PFSK-1 (cell line): ENCODE measurements at regions not wholly inside any gene's neighbourhood (a gene's known extent, or its start where the extent isn't known, plus 50 kb on each side); places are given as distances from the start of the nearest gene placed in this dataset.

Source experiments
- FOXP2 ChIP-seq: optimal IDR thresholded peaks from 2 replicates; pipeline ENCODE3; 2011; ENCODE audit warnings: borderline replicate concordance, control low read depth, inconsistent platforms; ENCODE audit not compliant: insufficient read depth; ENCODE audit errors: extremely low read length, extremely low read depth
- POLR2AphosphoS5 ChIP-seq: IDR thresholded peaks from 2 replicates; pipeline ENCODE4 v1.6.1; 2012; ENCODE audit warnings: low read depth, mild to moderate bottlenecking, control low read depth, low read length, moderate library complexity
- REST ChIP-seq, 2 experiments: IDR thresholded peaks; 2 replicates each; pipeline versions ENCODE4 v1.6.1 to v1.8.0; 2011 to 2012; ENCODE audit warnings: low read depth in 2 of 2, low read length in 2 of 2, control low read depth in 1 of 2, inconsistent platforms in 1 of 2, mild to moderate bottlenecking in 1 of 2, moderate library complexity in 1 of 2; ENCODE audit not compliant: insufficient read depth in 1 of 2
- SIN3A ChIP-seq: IDR thresholded peaks from 2 replicates; pipeline ENCODE4 v1.6.1; 2012; ENCODE audit warnings: mild to moderate bottlenecking, low read length, moderate library complexity, borderline replicate concordance; ENCODE audit not compliant: insufficient read depth
- TAF1 ChIP-seq: IDR thresholded peaks from 2 replicates; pipeline ENCODE4 v1.6.1; 2012; ENCODE audit warnings: low read length, control low read depth, borderline replicate concordance; ENCODE audit not compliant: insufficient read depth

- TF ChIP-seq FOXP2 (no peak), TAF1 (no peak), REST (IDR thresholded peaks at IDR 0.05; ENCODE audit: insufficient read depth in 1 of 2, low read depth in 2 of 2, low read length in 2 of 2) (no peak), POLR2AphosphoS5 (no peak), SIN3A (no peak)
Measured at GRCh38 chr1:232150770-232151548, 479.0 kb downstream of the SIPA1L2 start.

DNA sequence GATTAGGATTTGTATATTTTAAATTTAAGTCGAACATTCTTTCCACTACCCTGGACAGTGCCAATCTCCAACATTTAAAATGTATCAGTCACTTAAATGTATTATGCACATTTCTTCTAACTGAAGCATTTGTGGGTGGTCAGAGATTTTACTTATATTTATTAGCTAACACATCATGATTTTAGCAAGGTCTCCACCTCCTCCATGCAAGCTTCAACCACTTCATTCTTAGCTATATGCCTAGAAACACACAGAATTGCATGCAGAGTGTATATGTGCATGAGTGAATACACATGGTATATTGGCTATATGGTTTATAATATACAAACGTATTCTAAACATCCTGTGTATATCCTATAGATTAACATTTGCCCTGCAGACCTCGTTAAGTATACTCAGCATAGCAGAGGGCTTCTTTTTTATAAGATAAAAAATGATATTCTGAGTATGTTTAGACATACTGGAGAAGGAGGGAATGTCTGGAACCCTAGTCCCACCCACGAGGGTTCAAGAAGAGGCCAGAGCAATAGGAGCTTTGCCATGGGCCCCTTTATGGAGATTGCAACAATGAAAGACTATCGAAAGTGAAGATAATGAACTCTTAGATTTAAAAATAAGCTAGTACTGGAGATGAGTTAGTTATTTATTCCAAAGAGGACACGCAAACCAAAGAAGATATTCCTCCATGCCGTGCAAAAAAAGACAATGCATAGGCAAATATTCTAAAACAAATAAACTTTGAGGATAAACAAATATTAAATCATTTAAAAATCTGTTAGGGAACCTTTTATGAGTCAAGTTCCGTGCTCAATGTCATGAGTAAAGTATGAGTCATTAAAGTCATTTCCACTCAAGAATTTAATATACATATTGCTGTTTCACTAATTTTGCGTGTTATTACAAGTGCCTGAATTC lies 480.4 kb downstream of the SIPA1L2 start:
- TF ChIP-seq SIN3A, result no peak
- no peak for TF ChIP-seq REST (IDR thresholded peaks at IDR 0.05; ENCODE audit: insufficient read depth in 1 of 2, low read depth in 2 of 2, low read length in 2 of 2)
- TF ChIP-seq TAF1, result no peak
- no peak for TF ChIP-seq POLR2AphosphoS5
- no peak for TF ChIP-seq FOXP2

DNA sequence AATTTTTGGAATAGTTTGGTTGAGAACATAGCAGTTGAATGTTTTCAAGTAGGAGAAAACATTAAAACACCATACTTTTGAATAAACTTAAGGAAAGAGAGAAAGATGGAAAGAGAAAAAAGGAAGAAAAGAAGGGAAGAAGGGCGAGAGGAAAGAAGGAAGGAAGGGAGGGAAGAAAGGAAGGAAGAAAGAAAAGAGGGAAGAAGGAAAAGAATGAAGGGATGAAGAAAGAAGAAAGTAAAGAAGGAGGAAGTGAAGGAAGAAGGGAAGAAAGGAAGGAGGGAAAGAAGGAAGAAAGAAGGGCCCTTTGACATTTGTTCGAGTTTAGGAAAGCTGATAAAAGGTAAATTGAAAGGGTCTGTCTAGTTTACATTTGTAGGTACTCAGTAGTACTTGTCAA lies 482.7 kb downstream of the SIPA1L2 start:
- TF ChIP-seq SIN3A (no peak), TAF1 (no peak)

DNA sequence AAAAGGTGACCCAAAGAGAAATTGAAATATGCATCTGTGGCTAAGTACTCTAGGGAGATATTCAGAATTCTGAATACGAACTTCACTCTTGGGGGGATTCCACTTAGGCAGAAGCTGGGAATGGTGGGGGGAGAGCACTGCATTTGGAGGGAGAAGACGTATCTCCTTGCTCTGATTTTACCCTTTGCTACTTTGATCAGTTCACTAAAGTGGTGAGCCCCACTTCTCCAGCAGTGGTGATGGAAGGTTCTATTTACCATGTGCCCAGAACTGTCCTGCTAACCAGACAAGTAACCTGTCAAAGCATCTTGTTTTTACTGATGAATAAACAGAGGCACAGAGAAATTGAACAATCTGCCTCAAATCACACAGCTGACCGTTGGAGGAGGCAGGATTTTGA lies 483.4 kb downstream of the SIPA1L2 start:
- TF ChIP-seq REST (IDR thresholded peaks at IDR 0.05; ENCODE audit: insufficient read depth in 1 of 2, low read depth in 2 of 2, low read length in 2 of 2), result no peak
- no peak for TF ChIP-seq FOXP2
- TF ChIP-seq POLR2AphosphoS5, result no peak
- TF ChIP-seq TAF1, result no peak
- no peak for TF ChIP-seq SIN3A

DNA sequence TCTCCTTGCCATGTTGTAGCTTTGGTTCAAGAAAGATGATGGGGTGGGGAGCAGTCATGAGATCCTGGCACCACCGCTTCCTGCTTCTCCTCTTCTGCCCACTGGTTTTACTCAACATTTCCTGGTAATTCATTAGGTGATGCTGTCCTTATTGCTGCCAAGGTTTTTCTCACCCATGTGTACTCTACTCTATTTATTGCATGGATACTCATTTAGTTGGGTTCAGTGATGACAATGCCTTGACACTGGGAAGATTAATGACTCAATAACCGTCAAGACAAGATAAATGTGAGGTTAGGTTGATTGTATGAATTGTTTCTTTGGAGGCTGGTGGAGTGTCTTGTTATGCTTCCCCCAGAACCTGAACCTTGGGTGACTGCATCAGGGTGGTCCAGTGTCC lies 484.2 kb downstream of the SIPA1L2 start:
- no peak for TF ChIP-seq POLR2AphosphoS5
- no peak for TF ChIP-seq SIN3A
- TF ChIP-seq REST (IDR thresholded peaks at IDR 0.05; ENCODE audit: insufficient read depth in 1 of 2, low read depth in 2 of 2, low read length in 2 of 2), result no peak
- TF ChIP-seq FOXP2, result no peak
- no peak for TF ChIP-seq TAF1
